Panc1 (cell line): ENCODE measurements at regions not wholly inside any gene's neighbourhood (a gene's known extent, or its start where the extent isn't known, plus 50 kb on each side); places are given as distances from the start of the nearest gene placed in this dataset.
"Not testable (repeated sequence)": the region's sequence is repeated elsewhere in the genome, so short reads cannot be mapped to it uniquely, and the experiment has no call there.

Experiments
- POLR2AphosphoS5 ChIP-seq: IDR thresholded peaks from 2 replicates; pipeline ENCODE4 v1.6.1; 2012; ENCODE audit warnings: mild to moderate bottlenecking, low read depth, low read length, moderate library complexity
- SIN3A ChIP-seq: IDR thresholded peaks from 2 replicates; pipeline ENCODE4 v1.6.1; 2012; ENCODE audit warnings: low read depth, mild to moderate bottlenecking, low read length, moderate library complexity, borderline replicate concordance; ENCODE audit not compliant: insufficient read depth
- TCF7L2 ChIP-seq: IDR thresholded peaks from 2 replicates; pipeline ENCODE4 v1.6.1; 2011; ENCODE audit warnings: mild to moderate bottlenecking, low read depth, low read length, inconsistent platforms
- TF ChIP-seq, protein P1 (sequence below): fragments of 450-650 bp; IDR thresholded peaks from 2 replicates; pipeline ENCODE4 v1.5.1; 2017; ENCODE audit warnings: mild to moderate bottlenecking

DNA sequence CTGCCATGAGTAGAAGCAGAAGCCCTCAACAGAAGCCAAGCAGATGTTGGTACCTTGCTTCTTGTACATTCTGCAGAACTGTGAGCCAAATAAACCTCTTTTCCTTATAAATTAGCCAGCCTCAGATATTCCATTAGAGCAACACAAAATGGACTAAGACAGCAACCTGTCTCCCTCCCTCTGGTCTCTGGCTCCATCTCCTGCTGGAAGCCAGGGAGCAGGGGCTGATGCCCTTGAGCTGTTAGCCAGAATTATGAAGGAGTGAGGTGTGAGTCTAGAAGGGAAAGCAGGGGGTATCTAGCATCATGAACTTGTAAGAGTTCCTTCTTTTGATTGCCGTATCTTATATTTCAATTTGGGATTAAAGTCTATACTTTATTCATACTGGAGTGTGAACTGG lies 358.7 kb upstream of the FZD8 start:
- not testable (repeated sequence) for TF ChIP-seq POLR2AphosphoS5, SIN3A, TCF7L2
- TF ChIP-seq, protein P1, sequence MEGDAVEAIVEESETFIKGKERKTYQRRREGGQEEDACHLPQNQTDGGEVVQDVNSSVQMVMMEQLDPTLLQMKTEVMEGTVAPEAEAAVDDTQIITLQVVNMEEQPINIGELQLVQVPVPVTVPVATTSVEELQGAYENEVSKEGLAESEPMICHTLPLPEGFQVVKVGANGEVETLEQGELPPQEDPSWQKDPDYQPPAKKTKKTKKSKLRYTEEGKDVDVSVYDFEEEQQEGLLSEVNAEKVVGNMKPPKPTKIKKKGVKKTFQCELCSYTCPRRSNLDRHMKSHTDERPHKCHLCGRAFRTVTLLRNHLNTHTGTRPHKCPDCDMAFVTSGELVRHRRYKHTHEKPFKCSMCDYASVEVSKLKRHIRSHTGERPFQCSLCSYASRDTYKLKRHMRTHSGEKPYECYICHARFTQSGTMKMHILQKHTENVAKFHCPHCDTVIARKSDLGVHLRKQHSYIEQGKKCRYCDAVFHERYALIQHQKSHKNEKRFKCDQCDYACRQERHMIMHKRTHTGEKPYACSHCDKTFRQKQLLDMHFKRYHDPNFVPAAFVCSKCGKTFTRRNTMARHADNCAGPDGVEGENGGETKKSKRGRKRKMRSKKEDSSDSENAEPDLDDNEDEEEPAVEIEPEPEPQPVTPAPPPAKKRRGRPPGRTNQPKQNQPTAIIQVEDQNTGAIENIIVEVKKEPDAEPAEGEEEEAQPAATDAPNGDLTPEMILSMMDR: peak; percentile 12; the same call in 1 of the 2 replicates
